HG03025 (cell line): ENCODE measurements at regions not wholly inside any gene's neighbourhood (a gene's known extent, or its start where the extent isn't known, plus 50 kb on each side); places are given as distances from the start of the nearest gene placed in this dataset.

Source experiments
- ATAC-seq: cut with Tn5 transposase; IDR thresholded peaks from one replicate; pipeline ENCODE4 v1.9.1; 2021; ENCODE audit warnings: mild to moderate bottlenecking, moderate library complexity; ENCODE audit not compliant: unreplicated experiment, low FRiP score

GRCh38 chr2:217660423-217660822, 342.4 kb downstream of the TNS1 start:
- ATAC-seq = no peak

- no peak for ATAC-seq
Measured at GRCh38 chr2:217658806-217659205, 344.0 kb downstream of the TNS1 start.

- no peak for ATAC-seq
Measured at GRCh38 chr2:217657252-217657651, 345.5 kb downstream of the TNS1 start.

GRCh38 chr2:217656316-217656715, 346.5 kb downstream of the TNS1 start:
- no peak for ATAC-seq

GRCh38 chr2:217655651-217656050, 347.1 kb downstream of the TNS1 start:
- no peak for ATAC-seq

- no peak for ATAC-seq
Measured at GRCh38 chr2:217654168-217654567, 348.6 kb downstream of the TNS1 start.

GRCh38 chr2:217652761-217653639, 349.8 kb downstream of the TNS1 start:
- ATAC-seq = no peak

GRCh38 chr2:217650716-217651360, 352.0 kb downstream of the TNS1 start:
- no peak for ATAC-seq

- ATAC-seq = no peak
Measured at GRCh38 chr2:217650229-217650628, 352.6 kb downstream of the TNS1 start.

- ATAC-seq = no peak
Measured at GRCh38 chr2:217647925-217648324, 354.9 kb downstream of the TNS1 start.

- no peak for ATAC-seq
Measured at GRCh38 chr2:217647226-217647625, 355.6 kb downstream of the TNS1 start.

GRCh38 chr2:217645896-217646295, 356.9 kb downstream of the TNS1 start:
- no peak for ATAC-seq

GRCh38 chr2:217643789-217644301, 358.9 kb downstream of the TNS1 start:
- no peak for ATAC-seq

- no peak for ATAC-seq
Measured at GRCh38 chr2:217642944-217643343, 359.9 kb downstream of the TNS1 start.

GRCh38 chr2:217641960-217642359, 360.8 kb downstream of the TNS1 start:
- no peak for ATAC-seq

GRCh38 chr2:217639481-217639880, 363.3 kb downstream of the TNS1 start:
- ATAC-seq = no peak

GRCh38 chr2:217638533-217638932, 364.3 kb downstream of the TNS1 start:
- ATAC-seq = no peak

GRCh38 chr2:217638031-217638430, 364.8 kb downstream of the TNS1 start:
- no peak for ATAC-seq

- no peak for ATAC-seq
Measured at GRCh38 chr2:217636991-217637561, 365.7 kb downstream of the TNS1 start.

- no peak for ATAC-seq
Measured at GRCh38 chr2:217636578-217636977, 366.2 kb downstream of the TNS1 start.

GRCh38 chr2:217634871-217635270, 367.9 kb downstream of the TNS1 start:
- no peak for ATAC-seq
